ENCODE measurements at regions not wholly inside any gene's neighbourhood (a gene's known extent, or its start where the extent isn't known, plus 50 kb on each side); places are given as distances from the start of the nearest gene placed in this dataset.

GRCh38 chr18:44258086-44258485 lies 422.6 kb upstream of the SETBP1 start:
- H3K4me3 Mint-ChIP-seq (ENCODE audit: unreplicated experiment) = no peak overlapping the region
- H3K9me3 Mint-ChIP-seq (ENCODE audit: low read depth) = peaks cover 37% of the 10 kb centered on the region
- H3K36me3 Mint-ChIP-seq (ENCODE audit: low read depth) = peaks cover 6% of the 10 kb centered on the region
- no peaks in the 10 kb centered on the region for H3K27me3 Mint-ChIP-seq (ENCODE audit: low read depth)
- DNase-seq (ENCODE audit: low spot score) = no peak
- TF ChIP-seq CTCF (IDR thresholded peaks at IDR 0.05) = no peak
- no peak overlapping the region for H3K27ac Mint-ChIP-seq (ENCODE audit: unreplicated experiment)
- no peaks in the 10 kb centered on the region for H3K4me1 Mint-ChIP-seq (ENCODE audit: low read depth)

GRCh38 chr18:44258576-44258975 lies 422.1 kb upstream of the SETBP1 start:
- Mint-ChIP-seq H3K27me3 (ENCODE audit: low read depth) (no peaks in the 10 kb centered on the region), H3K36me3 (ENCODE audit: low read depth) (peaks cover 4% of the 10 kb centered on the region), H3K9me3 (ENCODE audit: low read depth) (peaks cover 35% of the 10 kb centered on the region), H3K4me3 (ENCODE audit: unreplicated experiment) (no peak overlapping the region), H3K4me1 (ENCODE audit: low read depth) (no peaks in the 10 kb centered on the region), H3K27ac (ENCODE audit: unreplicated experiment) (no peak overlapping the region)
- TF ChIP-seq CTCF (IDR thresholded peaks at IDR 0.05) = no peak
- DNase-seq (ENCODE audit: low spot score) = no peak

GRCh38 chr18:44259610-44260009 lies 421.1 kb upstream of the SETBP1 start:
- Mint-ChIP-seq H3K4me3 (ENCODE audit: unreplicated experiment) (no peak overlapping the region), H3K4me1 (ENCODE audit: low read depth) (no peaks in the 10 kb centered on the region), H3K27ac (ENCODE audit: unreplicated experiment) (no peak overlapping the region), H3K36me3 (ENCODE audit: low read depth) (peaks cover 2% of the 10 kb centered on the region), H3K27me3 (ENCODE audit: low read depth) (no peaks in the 10 kb centered on the region), H3K9me3 (ENCODE audit: low read depth) (peaks cover 31% of the 10 kb centered on the region)
- TF ChIP-seq CTCF (IDR thresholded peaks at IDR 0.05) = no peak
- DNase-seq (ENCODE audit: low spot score) = no peak

GRCh38 chr18:44265437-44265836 lies 415.3 kb upstream of the SETBP1 start:
- Mint-ChIP-seq H3K9me3 (ENCODE audit: low read depth) (peaks cover 22% of the 10 kb centered on the region), H3K27me3 (ENCODE audit: low read depth) (no peaks in the 10 kb centered on the region), H3K4me3 (ENCODE audit: unreplicated experiment) (no peak overlapping the region), H3K27ac (ENCODE audit: unreplicated experiment) (no peak overlapping the region), H3K4me1 (ENCODE audit: low read depth) (peaks cover 7% of the 10 kb centered on the region), H3K36me3 (ENCODE audit: low read depth) (peaks cover 2% of the 10 kb centered on the region)
- TF ChIP-seq CTCF (IDR thresholded peaks at IDR 0.05) = no peak
- DNase-seq (ENCODE audit: low spot score) = no peak

GRCh38 chr18:44273298-44273697 lies 407.4 kb upstream of the SETBP1 start:
- Mint-ChIP-seq H3K27ac (ENCODE audit: unreplicated experiment) (no peak overlapping the region), H3K36me3 (ENCODE audit: low read depth) (no peaks in the 10 kb centered on the region), H3K27me3 (ENCODE audit: low read depth) (no peaks in the 10 kb centered on the region), H3K4me1 (ENCODE audit: low read depth) (peaks cover 8% of the 10 kb centered on the region), H3K9me3 (ENCODE audit: low read depth) (no peaks in the 10 kb centered on the region), H3K4me3 (ENCODE audit: unreplicated experiment) (no peak overlapping the region)
- no peak for DNase-seq (ENCODE audit: low spot score)
- no peak for TF ChIP-seq CTCF (IDR thresholded peaks at IDR 0.05)

Measured in chondrocyte (in vitro differentiated cells).